ENCODE measurements at regions not wholly inside any gene's neighbourhood (a gene's known extent, or its start where the extent isn't known, plus 50 kb on each side); places are given as distances from the start of the nearest gene placed in this dataset.

DNA sequence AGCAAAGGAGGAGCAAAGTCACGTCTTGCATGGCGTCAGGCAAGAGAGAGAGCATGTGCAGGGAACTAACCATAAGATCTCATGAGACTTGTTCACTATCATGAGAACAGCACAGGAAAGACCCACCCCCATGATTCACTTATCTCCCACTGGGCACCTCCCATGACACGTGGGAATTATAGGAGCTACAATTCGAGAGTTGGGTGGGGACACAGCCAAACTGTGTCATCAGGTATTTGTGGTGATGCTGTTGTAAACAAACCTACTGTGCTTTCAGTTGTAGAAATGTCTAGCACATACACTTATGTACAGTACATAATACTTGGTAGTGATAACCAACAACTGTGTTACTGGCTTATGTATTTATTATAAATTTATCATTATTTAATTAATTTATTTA lies 128.3 kb downstream of the UTRN start:
- TF ChIP-seq, protein P1, sequence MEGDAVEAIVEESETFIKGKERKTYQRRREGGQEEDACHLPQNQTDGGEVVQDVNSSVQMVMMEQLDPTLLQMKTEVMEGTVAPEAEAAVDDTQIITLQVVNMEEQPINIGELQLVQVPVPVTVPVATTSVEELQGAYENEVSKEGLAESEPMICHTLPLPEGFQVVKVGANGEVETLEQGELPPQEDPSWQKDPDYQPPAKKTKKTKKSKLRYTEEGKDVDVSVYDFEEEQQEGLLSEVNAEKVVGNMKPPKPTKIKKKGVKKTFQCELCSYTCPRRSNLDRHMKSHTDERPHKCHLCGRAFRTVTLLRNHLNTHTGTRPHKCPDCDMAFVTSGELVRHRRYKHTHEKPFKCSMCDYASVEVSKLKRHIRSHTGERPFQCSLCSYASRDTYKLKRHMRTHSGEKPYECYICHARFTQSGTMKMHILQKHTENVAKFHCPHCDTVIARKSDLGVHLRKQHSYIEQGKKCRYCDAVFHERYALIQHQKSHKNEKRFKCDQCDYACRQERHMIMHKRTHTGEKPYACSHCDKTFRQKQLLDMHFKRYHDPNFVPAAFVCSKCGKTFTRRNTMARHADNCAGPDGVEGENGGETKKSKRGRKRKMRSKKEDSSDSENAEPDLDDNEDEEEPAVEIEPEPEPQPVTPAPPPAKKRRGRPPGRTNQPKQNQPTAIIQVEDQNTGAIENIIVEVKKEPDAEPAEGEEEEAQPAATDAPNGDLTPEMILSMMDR (IDR thresholded peaks at IDR 0.05; ENCODE audit: low read depth, low read length, poor library complexity, severe bottlenecking): no peak
- no peak for TF ChIP-seq EZH2phosphoT487 (IDR thresholded peaks at IDR 0.05; ENCODE audit: borderline replicate concordance, low read length)
